ELR (cell line): ENCODE measurements at regions not wholly inside any gene's neighbourhood (a gene's known extent, or its start where the extent isn't known, plus 50 kb on each side); places are given as distances from the start of the nearest gene placed in this dataset.
"Not testable (repeated sequence)": the region's sequence is repeated elsewhere in the genome, so short reads cannot be mapped to it uniquely, and the experiment has no call there.

Source experiments
- DNase-seq: peaks from one replicate; pipeline ENCODE4 v3.0.0-alpha.2; 2015; ENCODE audit warnings: low read depth

DNA sequence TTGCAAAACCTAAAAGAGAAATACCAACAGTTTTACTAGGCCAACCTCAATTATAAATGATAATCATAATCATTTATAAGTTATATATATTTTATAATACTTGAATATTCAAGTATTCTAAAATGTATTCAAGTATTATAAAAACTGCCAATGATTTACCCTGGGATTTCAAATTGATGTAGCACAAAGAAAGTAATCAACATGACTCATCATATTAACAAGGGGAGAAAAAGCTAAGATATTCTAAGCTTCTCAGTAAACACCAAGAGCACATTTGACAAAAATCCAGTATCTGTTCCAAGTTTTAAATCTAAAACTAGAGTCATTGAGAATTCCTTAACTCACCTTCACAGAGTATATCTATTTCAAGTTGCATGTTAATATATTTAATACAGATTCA lies 56.1 kb downstream of the CAPZA3 start:
- DNase-seq: peak; percentile 8

GRCh38 chr12:18797604-18798003 lies 59.7 kb downstream of the CAPZA3 start:
- DNase-seq: no peak

GRCh38 chr12:18798535-18799361 lies 60.8 kb downstream of the CAPZA3 start:
- DNase-seq: no peak

- DNase-seq: peak; percentile 59
Measured at GRCh38 chr12:18799561-18799960, 61.6 kb downstream of the CAPZA3 start.

DNA sequence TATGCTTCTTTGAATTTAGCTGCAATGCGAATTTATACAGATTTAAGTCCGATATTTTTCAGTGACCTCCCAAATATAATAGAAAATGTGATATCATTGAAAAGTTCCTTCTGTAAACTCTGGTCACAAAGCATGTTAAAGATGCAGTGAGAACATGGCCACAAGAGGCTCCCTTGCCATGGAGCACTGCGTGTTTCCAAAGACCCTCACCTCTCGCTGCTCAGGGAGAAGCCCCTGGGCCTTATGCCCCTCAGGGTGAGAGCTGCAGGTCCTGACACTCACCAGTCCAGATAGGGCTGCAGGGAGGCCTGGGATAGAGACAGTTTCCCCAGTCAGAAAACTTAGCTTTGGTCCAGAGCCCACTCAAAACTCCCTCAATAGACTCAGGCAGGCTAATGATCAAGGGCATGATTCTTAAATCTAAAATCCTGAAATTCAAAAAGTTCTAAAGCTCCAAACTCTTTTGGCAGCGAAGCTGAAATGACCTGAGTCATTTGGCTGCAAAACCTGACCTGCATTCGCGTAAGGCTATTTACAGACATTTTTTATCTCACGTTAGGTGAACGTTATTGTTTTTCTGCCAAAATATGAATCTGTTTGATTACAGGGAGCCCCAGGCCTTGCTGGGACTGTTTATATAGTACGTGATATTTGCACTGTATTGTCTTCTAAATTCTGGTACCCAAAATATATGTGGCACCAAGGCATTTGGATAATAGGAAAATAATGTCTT lies 67.8 kb downstream of the CAPZA3 start:
- DNase-seq: no peak

DNA sequence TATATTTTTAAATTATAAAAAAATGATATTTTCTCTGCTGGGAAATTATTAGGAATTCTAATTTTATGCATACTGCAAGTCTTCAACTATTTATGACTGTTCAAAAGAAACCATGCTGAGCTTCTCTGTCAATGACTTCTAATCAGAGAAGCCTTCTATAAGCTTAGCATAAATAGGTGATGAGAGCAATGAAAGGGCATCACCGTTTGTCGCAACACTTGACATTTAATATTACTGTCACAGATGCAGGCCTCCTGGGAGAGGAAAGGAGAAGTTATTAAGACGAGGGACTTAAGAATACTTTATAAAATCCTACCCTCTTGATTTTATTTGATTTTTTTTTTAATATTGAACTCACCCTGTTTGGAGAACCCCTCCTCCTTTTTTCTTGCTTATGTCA lies 69.8 kb downstream of the CAPZA3 start:
- no peak for DNase-seq

DNA sequence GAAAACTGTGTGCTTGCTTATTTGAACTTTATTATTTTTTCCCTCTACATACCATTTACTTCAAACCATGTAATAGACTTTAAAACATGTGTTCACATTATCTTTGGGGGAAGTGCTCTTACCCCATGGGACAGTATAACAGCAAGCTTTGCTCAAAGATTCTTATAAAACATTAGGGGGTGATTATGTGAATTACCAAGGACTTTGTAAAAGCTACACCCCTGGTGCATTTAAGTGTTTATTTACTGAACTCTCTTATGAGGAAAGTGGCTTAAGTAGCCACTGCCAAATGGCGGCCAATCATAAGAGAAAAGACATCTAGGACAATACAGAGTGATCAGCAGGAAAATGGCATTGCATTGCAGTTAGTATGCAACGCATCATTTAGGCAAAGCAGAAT lies 70.3 kb downstream of the CAPZA3 start:
- no peak for DNase-seq

- DNase-seq: no peak
Measured at GRCh38 chr12:18810537-18811253, 72.8 kb downstream of the CAPZA3 start.

- no peak for DNase-seq
Measured at GRCh38 chr12:18811273-18811672, 73.4 kb downstream of the CAPZA3 start.

GRCh38 chr12:18813753-18814152 lies 75.8 kb downstream of the CAPZA3 start:
- no peak for DNase-seq

GRCh38 chr12:18818579-18819268 lies 80.8 kb downstream of the CAPZA3 start:
- DNase-seq: no peak

DNA sequence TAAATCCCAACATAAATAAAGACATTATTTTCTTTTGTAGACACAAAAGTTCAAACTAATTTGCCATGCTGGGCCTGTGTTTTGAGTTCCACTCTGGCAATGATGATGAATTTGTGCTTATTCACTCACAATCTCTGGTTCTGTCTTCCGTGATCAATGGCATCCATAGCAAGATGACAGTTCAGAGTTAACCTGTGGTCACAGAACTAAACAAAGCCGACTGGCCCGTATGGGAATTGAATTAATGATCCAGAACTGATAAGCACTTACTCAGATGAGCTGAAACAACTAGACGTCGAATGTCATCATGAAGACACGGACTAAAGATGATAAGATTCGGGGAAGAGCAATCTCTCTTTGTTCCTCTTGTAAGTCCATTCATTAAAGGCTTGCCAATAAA lies 81.6 kb downstream of the CAPZA3 start:
- DNase-seq: no peak

- DNase-seq: no peak
Measured at GRCh38 chr12:18823461-18823860, 85.5 kb downstream of the CAPZA3 start.

GRCh38 chr12:18824287-18824686 lies 86.4 kb downstream of the CAPZA3 start:
- DNase-seq: no peak

DNA sequence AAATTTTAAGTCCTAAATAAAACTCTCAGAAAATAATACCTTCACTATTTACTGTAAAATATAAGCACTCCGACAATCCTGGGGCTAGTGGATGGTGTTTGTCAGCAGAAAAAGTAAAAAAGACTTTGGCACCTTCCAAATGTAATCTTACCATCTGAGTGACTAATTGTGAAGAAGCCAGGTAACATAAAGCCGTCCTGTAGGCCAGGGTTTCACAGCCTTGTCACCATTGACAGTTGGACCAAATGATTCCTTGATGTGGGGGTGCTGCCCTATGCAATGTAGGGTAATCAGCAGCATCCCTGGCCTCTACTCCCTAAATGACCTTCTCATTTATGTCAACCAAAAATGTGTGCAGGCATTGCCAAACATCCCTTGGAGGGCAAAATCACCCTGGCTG lies 87.2 kb downstream of the CAPZA3 start:
- DNase-seq: no peak

DNA sequence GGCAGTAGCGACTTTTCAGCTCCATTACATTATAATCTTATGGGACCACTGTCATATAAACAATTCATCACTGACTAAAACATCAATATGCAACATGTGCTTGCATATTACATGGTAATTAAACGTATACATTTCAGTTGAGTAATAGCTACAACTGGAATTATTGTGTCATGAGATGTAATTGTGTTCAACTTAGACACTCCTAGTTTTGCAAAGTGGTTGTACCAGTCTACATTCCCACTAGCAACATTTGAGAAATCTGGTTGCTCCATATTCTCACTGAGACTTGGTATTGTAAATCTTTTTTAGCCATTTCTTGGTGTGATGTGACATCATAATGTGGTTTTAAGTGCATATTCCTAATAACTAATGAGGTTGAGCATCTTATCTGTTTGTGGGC lies 90.0 kb downstream of the CAPZA3 start:
- DNase-seq: no peak

GRCh38 chr12:18828483-18828882 lies 90.6 kb downstream of the CAPZA3 start:
- no peak for DNase-seq

DNA sequence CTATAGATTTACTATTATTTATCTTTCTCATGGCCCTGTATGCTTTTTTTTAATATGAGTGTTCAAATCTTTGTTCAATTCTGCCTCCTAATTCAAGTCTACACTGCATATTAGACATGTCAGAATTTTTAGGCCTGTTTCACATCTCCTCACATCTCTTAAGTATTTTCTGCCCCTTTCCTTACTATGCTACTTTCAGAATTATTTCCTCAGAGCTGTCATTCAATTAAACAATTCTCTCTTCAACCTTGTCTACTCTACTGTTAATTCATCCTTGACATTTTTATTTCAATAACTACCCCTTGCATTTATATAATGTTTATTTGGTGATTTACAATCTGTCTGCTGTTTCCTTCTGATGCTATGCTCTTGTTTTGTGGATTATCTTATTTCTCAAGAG lies 91.1 kb downstream of the CAPZA3 start:
- no peak for DNase-seq

DNA sequence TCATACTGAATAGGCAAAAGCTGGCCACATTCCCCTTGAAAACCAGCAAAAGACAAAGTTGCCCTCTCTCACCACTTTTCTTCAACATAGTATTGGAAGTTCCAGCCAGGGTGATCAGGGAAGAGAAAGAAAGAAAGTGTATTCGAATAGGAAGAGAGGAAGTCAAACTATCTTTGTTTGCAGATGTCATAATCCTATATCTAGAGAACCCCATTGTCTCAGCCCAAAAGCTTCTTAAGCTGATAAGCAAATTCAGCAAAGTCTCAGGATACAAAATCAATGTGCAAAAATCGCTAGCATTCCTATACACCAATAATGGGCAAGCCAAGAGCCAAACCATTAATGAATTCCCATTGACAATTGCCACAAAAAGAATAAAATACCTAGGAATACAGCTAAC lies 95.0 kb downstream of the CAPZA3 start:
- not testable (repeated sequence) for DNase-seq

DNA sequence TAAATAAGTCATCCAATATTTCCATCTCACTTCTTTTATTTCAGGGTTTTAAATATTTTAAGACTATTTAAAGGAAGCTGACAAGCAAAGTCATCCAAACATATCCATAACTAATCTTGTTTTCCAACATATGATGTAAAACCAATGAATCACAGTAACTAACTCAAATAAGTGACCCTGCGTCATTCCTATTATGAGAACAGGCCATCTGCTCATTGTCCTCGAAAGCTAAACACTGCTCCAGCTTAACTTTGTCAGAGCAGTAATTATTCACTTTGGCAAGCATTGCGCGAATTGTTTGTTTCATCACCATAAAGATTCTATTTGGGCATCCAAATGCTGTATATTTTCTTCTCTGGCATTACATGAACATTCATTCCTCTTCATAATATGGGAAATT lies 99.1 kb downstream of the CAPZA3 start:
- DNase-seq: no peak

GRCh38 chr12:18837505-18837904 lies 99.6 kb downstream of the CAPZA3 start:
- peak; percentile 43 for DNase-seq

DNA sequence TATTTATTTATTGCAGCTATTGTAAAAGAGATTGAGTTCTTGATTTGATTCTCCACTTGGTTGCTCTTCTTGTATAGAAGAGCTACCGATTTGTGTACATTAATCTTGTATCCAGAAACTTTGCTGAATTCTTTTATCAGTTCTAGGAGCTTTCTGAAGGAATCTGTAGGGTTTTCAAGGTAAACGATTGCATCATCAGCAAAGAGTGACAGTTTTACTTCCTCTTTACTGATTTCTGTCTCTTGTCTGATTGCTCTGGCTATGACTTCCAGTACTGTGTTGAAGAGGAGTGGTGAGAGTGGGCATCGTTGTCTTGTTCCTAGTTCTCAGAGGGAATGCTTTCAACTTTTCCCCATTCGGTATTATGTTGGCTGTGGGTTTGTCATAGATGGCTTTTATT lies 103.1 kb downstream of the CAPZA3 start:
- DNase-seq: not testable (repeated sequence)
